GM18868 (cell line): ENCODE measurements at regions not wholly inside any gene's neighbourhood (a gene's known extent, or its start where the extent isn't known, plus 50 kb on each side); places are given as distances from the start of the nearest gene placed in this dataset.
"Not testable (repeated sequence)": the region's sequence is repeated elsewhere in the genome, so short reads cannot be mapped to it uniquely, and the experiment has no call there.

Source experiments
- ATAC-seq: cut with Tn5 transposase; IDR thresholded peaks from one replicate; pipeline ENCODE4 v1.9.1; 2021; ENCODE audit warnings: mild to moderate bottlenecking, moderate library complexity; ENCODE audit not compliant: unreplicated experiment

GRCh38 chr2:87526258-87526657, 221.6 kb upstream of the PLGLB2 start:
- ATAC-seq: not testable (repeated sequence)

- not testable (repeated sequence) for ATAC-seq
Observed at GRCh38 chr2:87531968-87532715, 215.7 kb upstream of the PLGLB2 start.

GRCh38 chr2:87533390-87534272, 214.3 kb upstream of the PLGLB2 start:
- not testable (repeated sequence) for ATAC-seq

- not testable (repeated sequence) for ATAC-seq
Observed at GRCh38 chr2:87534273-87534889, 213.5 kb upstream of the PLGLB2 start.

GRCh38 chr2:87536427-87536826, 211.5 kb upstream of the PLGLB2 start:
- ATAC-seq: not testable (repeated sequence)

GRCh38 chr2:87537251-87537671, 210.6 kb upstream of the PLGLB2 start:
- ATAC-seq: not testable (repeated sequence)

GRCh38 chr2:87538268-87538667, 209.6 kb upstream of the PLGLB2 start:
- not testable (repeated sequence) for ATAC-seq

GRCh38 chr2:87539151-87539943, 208.5 kb upstream of the PLGLB2 start:
- ATAC-seq: not testable (repeated sequence)

GRCh38 chr2:87540242-87540641, 207.6 kb upstream of the PLGLB2 start:
- ATAC-seq: not testable (repeated sequence)

- not testable (repeated sequence) for ATAC-seq
Observed at GRCh38 chr2:87542599-87543174, 205.2 kb upstream of the PLGLB2 start.

GRCh38 chr2:87543797-87544196, 204.1 kb upstream of the PLGLB2 start:
- ATAC-seq: not testable (repeated sequence)

- ATAC-seq: not testable (repeated sequence)
Observed at GRCh38 chr2:87547106-87547505, 200.8 kb upstream of the PLGLB2 start.

GRCh38 chr2:87547966-87548365, 199.9 kb upstream of the PLGLB2 start:
- ATAC-seq: not testable (repeated sequence)

- ATAC-seq: not testable (repeated sequence)
Observed at GRCh38 chr2:87548681-87549536, 199.0 kb upstream of the PLGLB2 start.

GRCh38 chr2:87549561-87550202, 198.2 kb upstream of the PLGLB2 start:
- ATAC-seq: not testable (repeated sequence)

GRCh38 chr2:87554678-87555077, 193.2 kb upstream of the PLGLB2 start:
- ATAC-seq: not testable (repeated sequence)

GRCh38 chr2:87555082-87555481, 192.8 kb upstream of the PLGLB2 start:
- not testable (repeated sequence) for ATAC-seq

- not testable (repeated sequence) for ATAC-seq
Observed at GRCh38 chr2:87559001-87559400, 188.9 kb upstream of the PLGLB2 start.

GRCh38 chr2:87559735-87560134, 188.2 kb upstream of the PLGLB2 start:
- not testable (repeated sequence) for ATAC-seq
